ENCODE measurements at regions not wholly inside any gene's neighbourhood (a gene's known extent, or its start where the extent isn't known, plus 50 kb on each side); places are given as distances from the start of the nearest gene placed in this dataset.

- Histone ChIP-seq H3K27ac (ENCODE audit: extremely low read depth, low read depth, low read length) (no peak overlapping the region), H3K4me1 (ENCODE audit: control insufficient read depth, insufficient read depth, low read length) (no peaks in the 10 kb centered on the region), H3K4me3 (ENCODE audit: low read depth, low read length) (no peak overlapping the region), H3K36me3 (ENCODE audit: control insufficient read depth in 2 of 2, insufficient read depth in 1 of 2, low read length in 2 of 2) (no peaks in the 10 kb centered on the region), H3K9me3 (ENCODE audit: control insufficient read depth, insufficient read depth, low read depth, low read length) (no peaks in the 10 kb centered on the region)
- POLR2A ChIA-PET: no interaction called here
- CTCF ChIA-PET: no interaction called here
- TF ChIP-seq ELK4 (IDR thresholded peaks at IDR 0.05; ENCODE audit: borderline replicate concordance, low read depth, low read length) (no peak), ZNF10 (tag by site-specific recombination; IDR thresholded peaks at IDR 0.05) (no peak), ZBTB8A (tag by site-specific recombination; IDR thresholded peaks at IDR 0.05) (no peak), ATF2 (tag by site-specific recombination; IDR thresholded peaks at IDR 0.05; ENCODE audit: low read depth) (no peak), PRDM4 (tag by site-specific recombination; IDR thresholded peaks at IDR 0.05) (no peak), ZNF174 (tag by site-specific recombination; IDR thresholded peaks at IDR 0.05) (no peak), ZFP69B (tag by site-specific recombination; IDR thresholded peaks at IDR 0.05) (no peak), ZNF132 (tag by site-specific recombination; IDR thresholded peaks at IDR 0.05; ENCODE audit: borderline replicate concordance) (no peak), ZFHX2 (tag by site-specific recombination; conservative IDR thresholded peaks at IDR 0.05) (no peak), HOXA7 (CRISPR knock-in tag; IDR thresholded peaks at IDR 0.05; ENCODE audit: borderline replicate concordance) (no peak), ZNF404 (tag by site-specific recombination; IDR thresholded peaks at IDR 0.05) (no peak), KLF7 (tag by site-specific recombination; IDR thresholded peaks at IDR 0.05; ENCODE audit: borderline replicate concordance) (no peak), KLF9 (tag by site-specific recombination; IDR thresholded peaks at IDR 0.05; ENCODE audit: low read depth) (no peak), ZFP41 (tag by site-specific recombination; IDR thresholded peaks at IDR 0.05; ENCODE audit: borderline replicate concordance) (no peak), PATZ1 (tag by site-specific recombination; IDR thresholded peaks at IDR 0.05) (no peak), ZBTB48 (tag by site-specific recombination; IDR thresholded peaks at IDR 0.05) (no peak), TRIM28 (IDR thresholded peaks at IDR 0.05; ENCODE audit: borderline replicate concordance, low read length) (no peak), PRDM1 (tag by site-specific recombination; IDR thresholded peaks at IDR 0.05) (no peak)
Observed at GRCh38 chr7:69451715-69452114, 146.6 kb upstream of the AUTS2 start.

GRCh38 chr7:69452797-69453196 lies 145.5 kb upstream of the AUTS2 start:
- Histone ChIP-seq H3K9me3 (ENCODE audit: control insufficient read depth, insufficient read depth, low read depth, low read length) (no peaks in the 10 kb centered on the region), H3K4me1 (ENCODE audit: control insufficient read depth, insufficient read depth, low read length) (no peaks in the 10 kb centered on the region), H3K4me3 (ENCODE audit: low read depth, low read length) (no peak overlapping the region), H3K36me3 (ENCODE audit: control insufficient read depth in 2 of 2, insufficient read depth in 1 of 2, low read length in 2 of 2) (no peaks in the 10 kb centered on the region), H3K27ac (ENCODE audit: extremely low read depth, low read depth, low read length) (no peak overlapping the region)
- ChIA-PET CTCF (no interaction called here), POLR2A (no interaction called here)
- TF ChIP-seq AEBP2 (tag by site-specific recombination; IDR thresholded peaks at IDR 0.05; ENCODE audit: borderline replicate concordance) (no peak), ZBTB17 (tag by site-specific recombination; IDR thresholded peaks at IDR 0.05) (no peak), EGR2 (tag by site-specific recombination; IDR thresholded peaks at IDR 0.05; ENCODE audit: low read depth) (no peak), ZNF274 (IDR thresholded peaks at IDR 0.05; ENCODE audit: low read length) (no peak), ZNF274 (tag by site-specific recombination; IDR thresholded peaks at IDR 0.05; ENCODE audit: borderline replicate concordance) (no peak), WT1 (tag by site-specific recombination; IDR thresholded peaks at IDR 0.05) (peak; percentile 18; the same call in 1 of the 2 replicates), ZNF529 (tag by site-specific recombination; IDR thresholded peaks at IDR 0.05; ENCODE audit: insufficient replicate concordance) (no peak)

Measured in HEK293 (cell line).